Ascending aorta (tissue), 2 donors: ENCODE measurements at regions not wholly inside any gene's neighbourhood (a gene's known extent, or its start where the extent isn't known, plus 50 kb on each side); places are given as distances from the start of the nearest gene placed in this dataset.

ENCODE experiments used
- DNase-seq, 2 donors: peaks; one replicate each; pipeline ENCODE4 v3.0.0-alpha.2; 2019; ENCODE audit warnings: low spot score in 2 of 2
- H3K27ac ChIP-seq, 2 donors: fragments of 200-600 bp; sonication (generic); one replicate each; pipeline ENCODE4 v1.5.1; 2016 to 2017; ENCODE audit warnings: mild to moderate bottlenecking in 1 of 2
- H3K27me3 ChIP-seq: fragments of 200-600 bp; sonication (generic); one replicate; pipeline ENCODE4 v1.5.1; 2017
- H3K36me3 ChIP-seq, 2 donors: fragments of 200-600 bp; sonication (generic); one replicate each; pipeline ENCODE4 v1.5.1; 2016
- H3K4me1 ChIP-seq, 2 donors: fragments of 200-600 bp; sonication (generic); one replicate each; pipeline ENCODE4 v1.5.1; 2016 to 2017; ENCODE audit warnings: mild to moderate bottlenecking in 1 of 2
- H3K4me3 ChIP-seq, 2 donors: fragments of 200-600 bp; sonication (generic); one replicate each; pipeline ENCODE4 v1.5.1; 2016 to 2017; ENCODE audit warnings: mild to moderate bottlenecking in 1 of 2
- H3K9me3 ChIP-seq, 2 donors: fragments of 200-600 bp; sonication (generic); one replicate each; pipeline ENCODE4 v1.5.1; 2016
- intact Hi-C: fragments of 100-400 bp; cut with DNase I; formaldehyde crosslinking; loops from one replicate; pipeline ENCODE4 v1.15.1; 2023
- TF ChIP-seq, protein P1 (sequence below), 3 experiments: fragments of 200-600 bp in 2 of 3; fragments of 450-650 bp in 1 of 3; sonication (generic) in 2 of 3; IDR thresholded peaks; one replicate each; pipeline ENCODE4 v1.5.1; 2016 to 2019; ENCODE audit warnings: antibody characterized with exemption in 3 of 3, mild to moderate bottlenecking in 1 of 3, moderate library complexity in 1 of 3

DNA sequence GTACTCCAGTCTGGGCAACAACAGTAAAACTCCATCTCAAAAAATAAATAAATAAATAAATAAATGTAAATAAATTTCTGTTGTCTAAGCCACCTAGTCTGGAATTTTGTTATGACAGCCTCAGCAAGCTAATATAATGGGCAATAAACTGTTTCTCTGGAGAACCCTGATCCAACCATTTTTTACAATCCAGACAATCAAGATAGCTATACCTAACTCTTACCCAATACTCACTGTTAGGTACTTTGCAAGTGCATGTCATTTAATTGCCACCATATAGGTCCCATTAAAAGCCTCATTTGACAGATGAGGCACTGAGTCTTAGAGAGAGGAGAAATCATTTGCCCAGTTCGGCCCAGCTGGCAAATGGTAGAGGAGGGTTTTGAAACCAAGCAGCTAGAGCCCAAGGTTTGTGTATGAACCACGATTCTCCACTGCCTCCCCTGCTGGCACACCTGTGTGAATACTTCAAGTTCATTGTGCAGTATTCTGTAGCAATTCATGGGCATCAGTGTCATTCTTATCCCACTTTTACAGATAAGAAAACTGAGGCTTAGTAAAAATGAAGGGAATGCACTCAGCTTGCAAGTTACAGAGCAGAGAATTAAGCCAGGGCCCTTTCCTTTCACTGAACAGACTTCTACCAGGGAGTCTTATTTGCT, 107.0 kb upstream of the UBE2E1 start:
- H3K36me3 ChIP-seq = no peaks in the 10 kb centered on the region
- intact Hi-C loops = no loop called here
- no peaks in the 10 kb centered on the region for H3K4me1 ChIP-seq
- H3K9me3 ChIP-seq = no peaks in the 10 kb centered on the region
- H3K27me3 ChIP-seq = no peaks in the 10 kb centered on the region
- TF ChIP-seq, protein P1, sequence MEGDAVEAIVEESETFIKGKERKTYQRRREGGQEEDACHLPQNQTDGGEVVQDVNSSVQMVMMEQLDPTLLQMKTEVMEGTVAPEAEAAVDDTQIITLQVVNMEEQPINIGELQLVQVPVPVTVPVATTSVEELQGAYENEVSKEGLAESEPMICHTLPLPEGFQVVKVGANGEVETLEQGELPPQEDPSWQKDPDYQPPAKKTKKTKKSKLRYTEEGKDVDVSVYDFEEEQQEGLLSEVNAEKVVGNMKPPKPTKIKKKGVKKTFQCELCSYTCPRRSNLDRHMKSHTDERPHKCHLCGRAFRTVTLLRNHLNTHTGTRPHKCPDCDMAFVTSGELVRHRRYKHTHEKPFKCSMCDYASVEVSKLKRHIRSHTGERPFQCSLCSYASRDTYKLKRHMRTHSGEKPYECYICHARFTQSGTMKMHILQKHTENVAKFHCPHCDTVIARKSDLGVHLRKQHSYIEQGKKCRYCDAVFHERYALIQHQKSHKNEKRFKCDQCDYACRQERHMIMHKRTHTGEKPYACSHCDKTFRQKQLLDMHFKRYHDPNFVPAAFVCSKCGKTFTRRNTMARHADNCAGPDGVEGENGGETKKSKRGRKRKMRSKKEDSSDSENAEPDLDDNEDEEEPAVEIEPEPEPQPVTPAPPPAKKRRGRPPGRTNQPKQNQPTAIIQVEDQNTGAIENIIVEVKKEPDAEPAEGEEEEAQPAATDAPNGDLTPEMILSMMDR (IDR thresholded peaks at IDR 0.05) = no peak
- no peak overlapping the region for H3K27ac ChIP-seq
- DNase-seq = no peak
- no peak overlapping the region for H3K4me3 ChIP-seq

DNA sequence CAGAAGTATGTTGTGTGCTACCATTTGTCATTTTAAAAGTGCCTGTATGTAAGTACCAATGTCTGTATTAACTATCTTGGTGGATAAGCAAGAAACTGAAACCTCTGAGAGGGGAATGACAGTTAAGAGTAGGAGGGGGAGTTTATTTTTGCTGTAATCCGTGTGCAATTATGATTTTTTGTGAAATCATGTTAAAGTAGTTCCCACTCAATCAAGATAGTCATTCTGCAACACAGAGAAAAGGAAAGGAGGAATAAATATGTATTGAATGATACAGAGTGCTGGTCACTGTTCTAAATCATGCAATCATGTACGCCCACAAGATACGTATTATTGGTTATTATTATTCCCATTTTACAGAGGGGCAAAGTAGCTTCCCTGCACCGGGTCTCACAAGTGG, 105.1 kb upstream of the UBE2E1 start:
- Histone ChIP-seq H3K36me3 (no peaks in the 10 kb centered on the region), H3K4me1 (no peaks in the 10 kb centered on the region), H3K27ac (no peak overlapping the region), H3K27me3 (no peaks in the 10 kb centered on the region), H3K4me3 (no peak overlapping the region), H3K9me3 (no peaks in the 10 kb centered on the region)
- TF ChIP-seq, protein P1 (IDR thresholded peaks at IDR 0.05) = no peak
- no peak for DNase-seq
- intact Hi-C loops = no loop called here

DNA sequence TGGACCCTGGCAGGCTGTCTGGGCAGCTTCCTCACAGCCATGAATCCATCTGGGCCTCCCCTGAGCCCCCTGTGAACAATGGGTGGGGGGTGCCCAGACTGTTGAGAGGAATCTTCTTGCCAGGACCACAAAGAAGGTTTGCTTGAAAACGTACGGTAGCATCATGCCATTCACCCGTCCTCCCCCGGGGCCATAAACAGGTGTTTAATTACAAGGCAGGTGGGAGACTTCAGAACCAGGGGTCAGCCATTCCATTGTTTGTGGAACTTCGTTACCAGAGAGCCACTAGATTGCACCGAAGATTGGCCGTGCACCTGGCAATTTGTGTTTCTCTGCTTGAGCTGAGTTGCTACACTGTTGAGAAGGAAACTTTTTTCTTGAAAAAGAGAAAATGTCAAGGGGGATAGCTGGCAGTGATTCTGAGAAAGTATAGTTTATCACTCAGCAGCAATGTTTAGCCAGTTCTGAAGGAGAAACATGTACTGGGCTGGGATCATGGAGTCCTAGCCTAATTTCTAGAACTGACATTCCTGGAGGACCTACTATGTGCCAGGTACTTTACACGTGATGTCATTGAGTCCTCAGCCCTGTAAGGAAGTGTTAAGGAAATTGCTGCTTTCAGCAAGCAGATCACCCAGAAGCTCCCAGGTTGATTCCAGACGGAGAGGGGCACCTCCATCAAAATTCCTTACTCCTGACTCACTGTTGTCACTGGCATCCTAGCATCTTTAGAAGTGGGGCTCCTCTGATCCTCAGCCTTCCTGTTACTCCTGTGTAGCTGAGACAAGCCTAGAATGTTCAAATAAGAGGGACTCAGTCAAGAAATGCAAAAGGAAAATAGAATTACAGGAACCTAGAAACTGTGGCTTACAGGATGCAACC, 103.8 kb upstream of the UBE2E1 start:
- Histone ChIP-seq H3K36me3 (no peaks in the 10 kb centered on the region), H3K27ac (no peak overlapping the region), H3K9me3 (no peaks in the 10 kb centered on the region), H3K27me3 (no peaks in the 10 kb centered on the region), H3K4me3 (no peak overlapping the region), H3K4me1 (no peaks in the 10 kb centered on the region)
- no peak for DNase-seq
- intact Hi-C loops = no loop called here
- TF ChIP-seq, protein P1 (IDR thresholded peaks at IDR 0.05) = no peak

DNA sequence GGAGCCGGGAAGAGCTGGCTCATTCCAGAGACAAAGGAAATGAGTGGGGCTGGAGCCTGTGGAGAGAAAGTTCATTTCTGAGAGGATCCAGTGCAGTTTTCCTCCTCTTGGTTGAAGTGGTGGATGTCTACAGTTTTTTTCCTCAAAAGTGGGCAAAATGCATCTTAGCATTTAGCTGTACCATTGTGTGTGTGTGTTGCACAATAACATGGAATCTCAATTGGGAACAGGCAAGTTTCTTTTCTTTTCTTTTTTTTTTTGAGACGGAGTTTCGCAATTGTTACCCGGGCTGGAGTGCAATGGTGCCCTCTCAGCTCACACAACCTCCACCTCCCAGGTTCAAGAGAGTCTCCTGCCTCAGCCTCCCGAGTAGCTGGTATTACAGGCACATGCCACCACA, 101.5 kb upstream of the UBE2E1 start:
- intact Hi-C loops = no loop called here
- H3K27me3 ChIP-seq = no peaks in the 10 kb centered on the region
- no peak overlapping the region for H3K27ac ChIP-seq
- H3K36me3 ChIP-seq = no peaks in the 10 kb centered on the region
- DNase-seq = no peak
- no peaks in the 10 kb centered on the region for H3K9me3 ChIP-seq
- H3K4me3 ChIP-seq = no peak overlapping the region
- no peaks in the 10 kb centered on the region for H3K4me1 ChIP-seq
- TF ChIP-seq, protein P1 (IDR thresholded peaks at IDR 0.05) = no peak

DNA sequence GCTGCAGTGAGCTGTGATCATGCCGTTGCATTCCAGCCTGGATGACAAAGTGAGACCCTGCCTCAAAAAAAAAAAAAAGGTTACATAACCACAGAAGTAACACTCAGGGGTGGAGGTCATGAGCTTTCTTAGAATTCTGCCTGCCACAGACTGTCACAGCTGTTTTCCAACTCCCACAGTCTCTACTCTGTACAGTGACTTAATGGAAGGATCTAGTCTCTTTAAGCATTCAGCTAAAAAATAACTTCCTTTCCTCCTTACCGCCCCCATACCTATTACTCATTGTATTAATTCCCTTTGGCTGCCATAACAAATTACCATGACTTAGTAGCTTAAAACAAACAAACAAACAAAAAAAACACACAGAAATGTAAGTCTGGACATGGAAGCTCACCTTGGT, 99.6 kb upstream of the UBE2E1 start:
- H3K4me1 ChIP-seq = no peaks in the 10 kb centered on the region
- no peaks in the 10 kb centered on the region for H3K27me3 ChIP-seq
- DNase-seq = no peak
- intact Hi-C loops = no loop called here
- H3K36me3 ChIP-seq = no peaks in the 10 kb centered on the region
- no peak overlapping the region for H3K4me3 ChIP-seq
- no peak overlapping the region for H3K27ac ChIP-seq
- TF ChIP-seq, protein P1 (IDR thresholded peaks at IDR 0.05) = no peak
- no peaks in the 10 kb centered on the region for H3K9me3 ChIP-seq
